Endothelial cell of hepatic sinusoid (primary cell): ENCODE measurements at regions not wholly inside any gene's neighbourhood (a gene's known extent, or its start where the extent isn't known, plus 50 kb on each side); places are given as distances from the start of the nearest gene placed in this dataset.

Source experiments
- in situ Hi-C: cut with HindIII; loops from 2 replicates; pipeline ENCODE4 v1.10.0; 2017; ENCODE audit warnings: low sequenced_read_pairs

DNA sequence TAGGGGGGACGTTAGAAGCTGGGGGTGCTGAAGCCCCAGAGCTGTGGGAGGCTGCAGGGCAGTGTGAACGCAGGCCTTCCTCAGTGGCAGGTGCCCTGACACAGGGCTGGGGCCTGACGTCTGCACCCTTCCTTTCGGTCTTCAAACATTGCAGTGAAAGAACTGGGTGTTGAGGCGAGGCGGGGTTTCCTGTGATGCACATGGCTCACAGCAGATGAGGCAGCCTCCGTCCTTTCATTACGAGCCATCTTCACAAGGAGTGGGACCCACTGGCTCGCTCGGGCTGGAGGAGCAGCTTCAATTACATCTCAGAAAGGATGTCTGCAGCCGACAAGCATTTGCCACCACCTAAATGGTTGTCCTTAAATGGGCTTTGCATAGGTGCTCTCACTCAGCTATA lies 180.3 kb upstream of the SHH start:
- in situ Hi-C loops = no loop called here

DNA sequence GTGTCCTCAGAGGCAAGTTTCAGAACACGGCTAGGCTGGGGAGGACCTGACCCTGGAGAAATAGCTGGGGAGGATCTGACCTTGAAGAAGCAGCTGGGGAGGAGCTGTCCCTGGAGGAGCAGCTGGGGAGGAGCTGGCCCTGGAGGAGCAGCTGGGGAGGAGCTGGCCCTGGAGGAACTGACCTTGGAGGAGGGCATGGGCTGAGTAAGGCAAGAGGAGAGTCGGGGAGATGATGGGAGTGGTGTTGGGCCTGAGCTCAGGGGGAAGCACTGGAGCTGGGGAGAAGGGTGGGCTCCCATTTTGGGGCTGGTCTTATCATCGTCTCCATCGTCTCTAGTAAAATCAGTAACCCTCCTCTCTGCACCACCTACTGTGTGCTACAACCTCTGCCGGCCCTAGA lies 179.8 kb upstream of the SHH start:
- in situ Hi-C loops = no loop called here

DNA sequence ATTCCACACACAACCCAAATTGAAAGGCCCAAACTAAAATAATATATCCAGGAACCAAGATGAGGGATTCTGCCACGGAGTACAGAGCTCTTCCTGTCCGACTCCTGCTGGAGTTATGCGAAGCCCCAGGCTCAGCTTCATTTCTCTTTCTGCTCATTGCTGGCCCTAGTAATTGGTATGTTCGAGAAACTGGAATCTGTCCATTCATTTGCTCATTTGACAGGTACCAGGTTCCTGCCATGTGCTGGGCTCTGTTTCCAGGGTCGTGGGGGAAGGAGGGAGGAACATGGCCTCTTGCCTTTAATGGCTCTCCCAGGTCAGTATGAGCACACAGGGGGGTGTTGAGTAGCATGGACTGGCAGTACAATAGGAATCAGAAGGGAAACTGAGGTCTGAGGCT lies 179.2 kb upstream of the SHH start:
- in situ Hi-C loops = no loop called here

DNA sequence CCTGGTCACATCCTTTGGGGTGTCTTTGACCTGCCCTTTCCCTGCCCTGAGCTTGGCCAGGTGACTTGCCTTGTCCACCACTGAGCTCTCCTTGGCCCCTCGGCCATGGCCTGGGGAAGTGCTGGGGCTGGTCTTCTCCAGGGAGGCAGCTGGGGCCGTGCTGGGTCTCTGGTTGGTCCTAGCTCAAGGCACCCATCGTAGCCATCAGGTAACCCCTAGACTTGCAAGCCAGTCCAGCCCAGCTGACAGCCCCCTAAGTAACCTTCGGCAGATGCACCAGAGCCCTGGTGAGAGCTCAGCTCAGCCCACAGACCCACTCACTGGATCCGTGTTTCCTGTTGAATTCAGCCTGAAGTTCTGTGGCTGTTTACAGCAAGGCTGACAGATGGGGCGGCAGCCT lies 176.2 kb upstream of the SHH start:
- in situ Hi-C loops = no loop called here

DNA sequence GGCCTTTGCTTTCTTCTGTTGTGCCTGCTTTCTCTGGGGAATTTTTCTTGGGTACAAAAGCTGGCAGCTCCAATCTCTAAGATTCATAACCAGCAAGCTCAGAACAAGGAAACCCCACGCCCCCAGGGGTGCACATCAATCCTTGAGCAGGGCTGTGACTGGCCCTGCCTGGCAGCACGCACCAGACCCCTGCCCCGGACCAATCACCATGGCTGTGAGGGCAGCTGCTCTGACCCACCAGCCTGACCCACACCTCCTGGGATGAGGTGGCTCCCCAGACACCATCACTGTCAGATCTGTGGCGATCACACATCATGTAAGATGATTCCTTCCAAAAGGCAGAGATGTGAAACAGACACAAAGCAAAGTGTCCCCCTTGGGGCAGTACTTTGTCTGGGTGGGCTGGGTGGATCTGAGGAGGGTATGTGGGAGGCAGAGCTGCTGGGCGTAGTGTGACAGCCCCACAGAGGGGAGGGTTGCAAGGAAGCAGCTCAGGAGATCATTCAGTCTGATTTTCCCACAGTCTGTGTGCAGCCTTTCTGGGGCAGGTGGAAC lies 175.5 kb upstream of the SHH start:
- in situ Hi-C loops = no loop called here

DNA sequence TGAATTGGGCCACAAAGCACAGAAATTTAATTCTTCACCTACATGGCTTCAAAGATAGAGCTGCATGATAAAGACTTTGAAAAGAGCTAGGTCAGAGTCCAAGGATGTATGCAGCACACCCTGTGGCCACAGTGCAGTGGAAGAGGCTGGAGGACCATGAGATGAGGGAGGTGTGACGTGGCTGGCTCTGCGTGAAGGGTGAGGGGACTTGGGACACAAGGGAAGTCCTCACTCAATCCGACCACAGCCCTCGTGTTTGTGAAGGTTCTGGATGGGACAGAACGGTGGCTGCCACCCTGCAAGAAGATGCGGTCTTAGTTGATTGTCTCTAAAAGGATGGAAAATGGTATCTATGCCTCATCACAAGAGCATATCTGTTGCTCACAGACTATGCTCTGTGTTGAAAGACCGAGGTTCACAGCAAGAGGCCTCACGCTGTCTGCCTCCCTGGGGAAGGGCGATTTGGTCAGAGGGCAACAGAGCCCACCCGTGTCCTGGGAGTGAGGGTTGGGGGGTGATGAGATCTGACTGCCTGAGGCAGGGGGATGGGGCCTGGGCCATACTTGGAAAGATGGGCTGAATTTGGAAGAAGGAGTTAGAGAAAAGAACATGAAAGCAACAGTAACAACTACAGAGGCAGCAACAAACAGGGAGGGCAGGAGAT lies 174.4 kb upstream of the SHH start:
- in situ Hi-C loops = no loop called here

DNA sequence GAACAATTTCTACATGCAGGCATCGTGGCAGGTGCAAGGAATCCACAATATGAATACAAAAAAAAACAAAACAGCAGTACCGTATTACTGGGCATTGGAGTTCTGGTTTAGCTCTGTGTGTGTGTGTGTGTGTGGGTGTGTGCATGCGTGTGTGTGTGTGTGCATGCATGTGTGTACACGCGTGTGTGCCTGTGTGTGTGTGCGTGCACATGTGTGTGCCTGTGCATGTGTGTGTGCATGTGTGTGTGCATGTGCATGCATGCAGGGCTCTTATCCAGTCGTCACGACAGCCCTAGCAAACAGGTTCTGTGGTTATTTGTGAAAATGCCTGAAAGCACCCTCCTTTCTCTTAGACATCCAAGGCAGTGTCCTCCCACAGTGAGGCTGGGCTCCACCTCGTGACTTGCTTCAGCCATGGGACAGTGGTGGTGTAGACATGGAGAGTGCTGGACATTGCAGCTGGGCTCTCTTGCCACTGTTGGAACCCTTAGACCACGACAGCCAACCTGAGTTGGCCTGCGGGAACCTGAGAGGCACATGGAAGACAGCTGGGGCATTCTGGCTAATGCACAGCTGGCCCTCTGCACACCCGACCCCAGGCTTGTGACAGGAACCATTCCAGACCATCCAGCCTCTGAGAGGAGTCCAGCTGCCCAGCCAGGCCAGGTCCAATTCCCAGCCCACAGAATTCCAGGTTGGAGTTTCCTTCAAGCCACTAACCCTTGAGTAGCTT lies 173.4 kb upstream of the SHH start:
- in situ Hi-C loops = no loop called here

DNA sequence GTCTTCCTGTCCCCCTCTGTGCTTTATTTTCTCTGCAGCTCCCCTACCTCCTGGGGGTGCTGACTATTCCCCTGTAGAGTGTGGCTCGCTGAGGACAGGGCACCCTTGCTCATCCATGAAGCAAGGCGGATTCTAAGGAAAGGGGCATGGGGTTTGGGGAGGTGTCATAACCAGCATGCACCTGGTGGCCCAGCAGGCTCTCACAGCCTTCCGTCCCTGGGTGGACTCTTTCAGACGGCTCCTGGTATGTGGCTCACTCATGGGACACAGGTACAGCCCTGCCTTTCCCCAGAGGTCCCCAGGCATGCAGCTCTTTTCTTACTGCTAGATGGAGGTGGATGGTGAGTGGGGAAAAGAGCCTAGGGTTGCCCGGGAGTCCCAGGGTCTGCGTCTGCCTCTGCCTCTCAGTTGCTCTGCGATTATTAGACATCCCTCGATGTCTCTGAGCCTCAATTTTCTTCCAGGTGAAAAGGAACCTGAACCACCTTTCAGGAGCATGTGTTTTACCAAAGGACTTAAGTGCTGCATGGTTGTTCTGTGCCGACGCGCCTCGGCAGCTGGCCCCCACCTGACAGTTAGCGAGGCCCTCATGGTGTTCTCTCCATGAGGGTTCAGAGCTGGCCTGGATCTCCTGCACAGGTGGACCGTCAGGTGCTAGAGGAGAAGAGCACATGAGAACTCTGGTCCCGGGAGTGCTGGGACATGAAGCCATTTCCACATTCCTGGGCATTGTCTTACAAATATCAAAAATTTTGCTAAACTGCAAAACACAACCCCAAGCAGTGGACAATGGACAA lies 172.5 kb upstream of the SHH start:
- in situ Hi-C loops = no loop called here

DNA sequence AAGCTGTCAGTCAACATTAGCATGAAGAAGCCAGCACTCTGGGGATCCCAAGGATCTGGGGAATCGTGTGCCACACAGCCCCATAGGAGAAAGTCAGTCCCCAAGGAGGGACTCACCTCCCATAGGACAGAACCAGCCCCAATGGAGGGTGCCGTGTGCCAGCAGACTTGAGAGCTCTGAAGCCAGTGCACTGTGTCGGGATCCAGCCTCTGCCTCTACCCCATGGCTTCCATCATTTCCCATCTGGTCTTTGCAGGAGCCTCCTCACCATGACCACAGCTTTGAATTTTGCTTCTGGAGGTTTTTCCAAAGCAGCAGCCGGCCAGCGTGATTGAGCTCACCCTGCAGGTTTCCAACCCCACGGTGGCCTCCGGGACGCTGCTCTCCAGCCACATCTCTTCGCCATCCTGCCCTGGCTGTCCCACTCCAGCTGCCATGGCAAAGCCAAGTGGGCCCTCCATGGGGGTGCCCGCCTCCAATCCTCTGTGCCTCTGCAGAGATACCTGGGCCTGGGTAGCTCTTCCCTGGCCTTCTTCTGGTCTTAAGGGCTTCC lies 171.8 kb upstream of the SHH start:
- in situ Hi-C loops = no loop called here

DNA sequence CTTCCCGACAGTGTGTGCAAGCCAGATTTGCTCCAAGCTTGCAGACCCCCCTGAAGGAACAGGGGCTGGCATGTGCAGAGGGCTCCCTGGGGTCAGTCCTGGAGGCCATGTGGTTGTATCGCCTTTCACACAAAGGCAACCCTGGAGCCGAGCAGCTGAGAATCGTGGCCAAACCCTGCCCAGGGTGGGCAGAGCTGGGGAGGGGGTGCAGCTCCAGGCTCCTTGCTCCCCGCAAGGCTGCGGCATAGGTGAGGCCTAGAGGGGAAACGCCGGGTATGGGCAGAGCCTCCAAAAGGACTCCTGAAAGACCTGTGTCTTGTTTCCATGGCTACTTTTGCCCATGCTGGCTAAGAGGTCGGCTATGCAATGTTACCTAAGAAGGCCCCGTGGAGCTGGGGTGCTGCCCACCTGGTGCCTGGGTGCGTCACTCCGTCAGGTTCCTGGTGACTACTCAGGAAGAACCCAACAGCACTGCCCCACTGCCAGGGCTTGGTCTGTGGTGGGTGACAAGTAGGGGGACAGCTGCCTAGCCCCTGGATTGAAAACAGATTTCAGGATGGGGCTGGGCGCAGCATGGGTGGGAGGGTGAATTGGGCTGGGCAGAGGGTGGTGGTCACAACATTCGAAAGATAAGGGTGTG lies 171.0 kb upstream of the SHH start:
- in situ Hi-C loops = no loop called here

DNA sequence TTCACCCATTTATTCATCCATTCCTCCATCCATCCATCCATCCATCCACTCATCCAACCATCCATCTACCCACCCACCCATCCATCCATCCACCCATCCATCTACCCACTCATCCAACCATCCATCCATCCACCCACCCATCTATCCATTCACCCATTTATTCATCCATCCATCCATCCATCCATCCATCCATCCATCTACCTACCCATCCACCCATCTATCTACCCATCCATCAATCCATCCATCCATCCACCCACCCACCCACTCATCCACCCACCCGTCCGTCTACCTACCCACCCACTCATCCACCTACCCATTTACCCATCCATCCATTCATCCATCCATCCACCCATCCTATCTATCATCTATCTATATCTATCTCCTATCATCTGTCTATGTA lies 169.4 kb upstream of the SHH start:
- in situ Hi-C loops = no loop called here

DNA sequence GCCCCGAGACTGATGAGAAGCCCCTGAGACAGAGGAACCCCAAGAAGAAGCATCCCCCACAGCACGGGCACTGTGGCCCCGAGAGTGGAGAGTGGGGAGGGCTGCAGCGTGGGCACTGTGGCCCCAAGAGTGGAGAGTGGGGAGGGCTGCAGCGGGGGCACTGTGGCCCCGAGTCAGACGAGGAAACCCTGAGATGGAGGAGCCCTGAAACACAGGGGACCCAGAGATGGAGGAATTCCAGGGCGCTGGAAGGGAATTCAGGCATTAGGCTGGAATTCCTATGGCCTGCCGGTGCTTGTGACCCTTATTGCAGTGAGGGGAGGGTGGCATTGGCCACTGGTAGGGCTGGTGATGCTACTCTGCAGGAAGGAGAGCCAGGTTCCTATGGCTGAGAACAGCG lies 168.6 kb upstream of the SHH start:
- in situ Hi-C loops = no loop called here

DNA sequence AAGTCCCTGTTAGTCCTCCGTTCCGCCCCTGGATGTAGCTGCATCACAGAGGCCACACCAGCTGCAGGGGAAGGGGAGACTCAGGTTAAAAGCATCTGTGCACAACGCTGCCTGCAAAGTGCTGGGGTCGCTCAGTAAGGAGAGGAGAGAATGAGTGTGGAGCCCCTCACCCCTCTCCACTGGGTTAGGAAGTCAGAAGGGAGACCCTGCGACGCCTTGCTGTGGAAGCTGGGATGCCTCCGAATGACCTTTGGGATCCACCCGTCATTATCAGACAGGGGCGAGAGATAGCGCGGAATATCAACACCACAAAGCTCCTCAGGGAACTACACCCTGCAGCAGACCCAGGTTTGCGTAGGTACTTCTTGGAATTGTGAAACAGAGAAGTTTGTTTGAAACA lies 167.7 kb upstream of the SHH start:
- in situ Hi-C loops = no loop called here

DNA sequence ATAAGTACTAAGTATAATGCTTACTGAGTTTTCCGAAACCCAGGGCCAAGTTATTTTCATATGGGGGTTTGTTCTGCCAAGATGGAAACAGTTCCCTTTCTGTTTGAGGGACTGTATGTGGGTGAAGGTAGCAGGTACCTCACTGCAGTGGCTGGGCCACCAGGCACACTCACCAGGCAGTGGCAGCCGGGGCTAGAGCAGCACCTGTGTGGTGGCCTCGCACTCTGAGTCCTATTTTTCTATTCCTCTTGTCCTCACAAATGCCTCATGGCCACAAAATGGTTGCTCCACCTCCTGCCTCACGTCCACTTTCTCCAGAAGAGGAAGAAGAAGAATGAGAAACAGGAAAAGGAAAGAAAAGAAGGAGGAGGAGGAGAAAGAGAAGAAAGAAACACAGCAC lies 167.3 kb upstream of the SHH start:
- in situ Hi-C loops = no loop called here

DNA sequence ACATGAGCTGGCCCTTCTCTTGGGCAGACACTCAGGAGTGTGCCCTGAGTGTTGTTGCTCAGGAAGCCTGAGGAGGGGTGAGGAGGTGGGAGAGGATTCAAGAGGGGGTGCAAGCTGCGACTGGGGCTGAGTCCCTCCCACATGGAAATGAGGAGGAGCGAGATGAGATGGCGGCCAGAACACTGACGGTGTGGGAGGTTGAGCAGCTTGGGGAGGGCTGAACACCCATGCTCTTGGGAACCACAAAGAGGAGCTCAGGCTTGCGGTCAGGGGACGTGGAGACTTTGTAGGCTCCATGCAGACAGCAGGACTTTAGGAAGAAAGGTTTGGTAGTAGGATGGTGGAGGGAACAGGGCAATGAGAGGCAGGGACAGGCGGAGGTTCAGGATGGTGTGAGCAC lies 163.2 kb upstream of the SHH start:
- in situ Hi-C loops = no loop called here

DNA sequence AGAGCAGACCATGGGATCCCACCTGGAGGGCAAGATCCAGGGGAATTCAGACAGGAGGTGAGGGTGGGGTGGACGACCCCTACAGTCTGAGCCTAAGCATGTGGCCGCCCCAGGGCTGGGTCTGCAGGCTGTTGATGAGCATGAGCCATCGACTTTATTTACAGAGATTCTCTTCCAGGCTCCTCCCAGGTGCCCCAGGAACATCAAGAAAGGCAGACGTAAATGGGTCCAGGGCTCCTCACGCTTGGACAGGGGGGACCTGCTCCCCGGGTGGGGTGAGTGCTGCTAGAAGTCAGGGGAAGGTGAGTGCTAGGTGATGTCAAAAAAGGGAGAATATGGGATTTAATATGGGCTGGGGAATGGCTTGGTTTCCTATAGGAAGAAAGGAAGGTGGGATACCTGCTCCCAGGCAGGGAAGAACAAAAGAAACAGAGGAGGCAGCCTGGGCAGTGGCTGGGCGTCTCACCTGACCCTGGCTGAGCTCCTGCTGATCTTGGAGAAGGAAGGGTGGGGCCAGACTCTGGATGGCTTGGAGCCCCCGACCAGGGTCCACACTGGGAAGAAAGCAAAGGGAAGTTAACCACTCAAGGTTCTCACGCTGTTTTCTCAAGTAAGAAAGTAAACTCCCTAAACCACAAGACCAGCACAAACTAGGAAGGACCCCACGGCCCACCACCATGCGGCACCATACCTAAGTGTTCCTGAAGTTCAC lies 162.1 kb upstream of the SHH start:
- in situ Hi-C loops = loop anchor here (5.0 kb wide), 1 partner anchor 43 kb away; no protein-coding TSS in a partner anchor

DNA sequence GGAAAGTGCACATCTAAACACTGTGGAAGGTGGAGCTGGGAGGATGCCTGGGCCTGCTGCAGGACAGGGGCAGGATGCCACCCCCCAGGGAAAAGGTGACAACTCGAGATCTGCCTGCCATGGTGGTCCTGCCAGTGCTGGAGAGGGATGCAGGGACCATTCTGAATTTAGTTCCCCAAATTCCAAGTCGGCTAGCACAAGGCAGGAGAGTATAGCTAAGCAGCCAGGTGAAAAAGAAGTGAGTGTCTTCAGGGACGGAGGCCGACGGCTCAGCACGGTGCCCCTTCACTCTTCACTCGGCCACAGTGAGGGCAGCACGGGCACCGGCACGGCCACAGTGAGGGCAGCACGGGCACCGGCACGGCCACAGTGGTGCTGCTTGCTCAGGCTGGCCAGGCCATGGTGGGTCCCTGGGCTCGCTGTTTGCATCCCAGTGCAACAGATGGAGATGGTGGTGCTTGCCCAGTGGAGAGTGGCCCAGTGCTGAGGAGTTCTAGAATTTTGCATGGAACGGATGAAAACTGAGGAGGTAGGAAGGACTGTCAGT lies 161.3 kb upstream of the SHH start:
- in situ Hi-C loops = loop anchor here (5.0 kb wide), 1 partner anchor 44 kb away; no protein-coding TSS in a partner anchor

DNA sequence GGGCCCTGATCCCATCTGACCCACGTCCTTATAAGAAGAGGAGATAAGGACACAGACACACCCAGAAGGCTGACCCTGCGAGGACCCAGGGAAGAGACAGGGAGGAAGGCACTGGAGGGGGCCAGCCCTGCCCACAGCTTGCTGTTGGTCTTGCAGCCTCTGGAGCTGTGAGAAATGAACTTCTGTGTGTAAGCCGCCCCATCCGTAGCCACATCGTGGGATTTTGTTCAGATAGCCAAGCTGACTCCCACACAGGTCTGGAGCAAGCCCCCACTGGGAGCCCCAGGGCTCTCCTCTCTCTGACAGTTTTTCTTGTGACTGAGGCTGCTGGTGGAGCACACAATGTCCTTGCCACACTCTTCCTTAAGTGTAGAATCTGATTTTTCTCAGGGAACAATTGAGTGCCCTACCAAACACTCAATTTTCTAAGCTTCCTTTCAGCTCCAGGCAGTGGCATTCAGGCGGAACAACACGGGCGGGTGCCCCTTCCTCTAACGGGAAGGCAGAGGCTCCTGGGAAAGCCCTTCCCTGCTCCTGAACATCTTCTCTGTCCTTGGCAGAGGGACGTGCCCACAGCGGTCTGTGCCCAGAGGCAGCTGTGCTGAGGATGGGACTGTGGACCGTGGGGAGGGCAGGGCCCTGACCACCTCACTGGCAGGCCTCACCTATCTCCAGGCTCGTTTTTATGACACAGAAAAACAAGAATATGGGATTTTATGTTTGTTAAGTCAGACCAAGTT lies 160.6 kb upstream of the SHH start:
- in situ Hi-C loops = loop anchor here (5.0 kb wide), 1 partner anchor 44 kb away; no protein-coding TSS in a partner anchor

DNA sequence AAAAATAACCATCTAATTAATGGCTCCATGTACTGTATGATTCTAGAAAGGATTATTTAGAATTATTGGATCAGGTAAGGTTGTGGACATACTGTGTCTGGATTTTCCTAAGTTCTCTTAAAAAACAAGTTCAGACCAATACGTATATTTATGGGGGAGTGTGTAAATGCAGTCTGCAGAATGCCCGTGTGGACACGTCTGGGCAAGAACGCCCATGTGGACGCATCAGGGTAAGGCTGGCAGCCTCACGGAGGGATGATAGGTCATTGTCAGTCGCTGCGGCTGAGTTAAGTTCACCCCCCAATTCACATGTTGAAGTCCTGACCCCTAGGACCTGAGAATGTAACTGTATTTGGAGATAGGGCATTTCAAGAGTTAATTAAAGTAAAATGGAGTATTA lies 160.0 kb upstream of the SHH start:
- in situ Hi-C loops = loop anchor here (5.0 kb wide), 1 partner anchor 45 kb away; no protein-coding TSS in a partner anchor
